ENCODE measurements at regions not wholly inside any gene's neighbourhood (a gene's known extent, or its start where the extent isn't known, plus 50 kb on each side); places are given as distances from the start of the nearest gene placed in this dataset.

- H3K56ac ChIP-seq (ENCODE audit: insufficient read length, low read depth, low read length), result no peak overlapping the region
- H3T11ph ChIP-seq (ENCODE audit: low read length), result no peak overlapping the region
- H4K5ac ChIP-seq (ENCODE audit: insufficient read length, low read depth, low read length), result no peak overlapping the region
- Mint-ChIP-seq H3K4me1 (peaks cover 5 to 7% of the 10 kb centered on the region in 2 experiments), H3K27me3 (ENCODE audit: low read depth) (peaks cover 3% of the 10 kb centered on the region), H3K36me3 (ENCODE audit: insufficient read depth in 1 of 3, low read depth in 3 of 3) (no peaks in the 10 kb centered on the region), H3K27ac (no peak overlapping the region), H3K9me3 (no peaks in the 10 kb centered on the region), H3K4me3 (no peak overlapping the region)
- H3K9ac ChIP-seq (ENCODE audit: extremely low read depth, insufficient read length, low read length), result no peak overlapping the region
- H4K20me1 ChIP-seq (ENCODE audit: control insufficient read depth, insufficient read depth, insufficient read length), result no peaks in the 10 kb centered on the region
- H3K18ac ChIP-seq (ENCODE audit: insufficient read length, low read depth, low read length), result no peak overlapping the region
- no peak overlapping the region for H2BK5ac ChIP-seq (ENCODE audit: insufficient read length, low read length)
- H3K9me3 ChIP-seq (ENCODE audit: control insufficient read depth, low read depth, low read length), result no peaks in the 10 kb centered on the region
- no peaks in the 10 kb centered on the region for H3K4me1 ChIP-seq (ENCODE audit: insufficient read depth, low read length)
- H2BK120ac ChIP-seq (ENCODE audit: low read depth, low read length, poor library complexity, severe bottlenecking), result no peak overlapping the region
- H3K23ac ChIP-seq (ENCODE audit: insufficient read length, low read depth, low read length), result no peak overlapping the region
- no peak for DNase-seq
- no peak for TF ChIP-seq CTCF (conservative IDR thresholded peaks at IDR 0.05)
- no peak overlapping the region for H2BK12ac ChIP-seq (ENCODE audit: insufficient read length, low read depth, low read length)
- no peaks in the 10 kb centered on the region for H3K79me1 ChIP-seq (ENCODE audit: insufficient read depth, low read depth, low read length, poor library complexity, severe bottlenecking)
- H4K91ac ChIP-seq (ENCODE audit: insufficient read length, low read depth, low read length), result no peak overlapping the region
- H4K8ac ChIP-seq (replicated peaks; ENCODE audit: insufficient read length, low read depth, low read length), result no peak overlapping the region
- H3K79me2 ChIP-seq (ENCODE audit: insufficient read depth, low read length), result no peaks in the 10 kb centered on the region
- no peak overlapping the region for H2AK5ac ChIP-seq (ENCODE audit: insufficient read length, low read length)
- no peak overlapping the region for H3K14ac ChIP-seq (ENCODE audit: insufficient read depth, low read length)
- no peak overlapping the region for H3K4me2 ChIP-seq (ENCODE audit: insufficient read depth, insufficient read length, low read length)
- H3K27me3 ChIP-seq (ENCODE audit: insufficient read depth, low read length), result no peaks in the 10 kb centered on the region
- no peak overlapping the region for H3K4ac ChIP-seq (ENCODE audit: low read depth, low read length)
- H3K23me2 ChIP-seq (ENCODE audit: insufficient read length, low read depth, low read length, poor library complexity, severe bottlenecking), result no peaks in the 10 kb centered on the region
- no peak overlapping the region for H3K27ac ChIP-seq (ENCODE audit: insufficient read length, low read depth, low read length)
- H2BK15ac ChIP-seq (ENCODE audit: low read depth, low read length), result no peak overlapping the region
- no peak overlapping the region for H2AFZ ChIP-seq (ENCODE audit: low read length)
- WGBS (ENCODE audit: extremely low coverage, insufficient read length, low lambda C conversion rate), result no CpG with 5 or more reads among the region's 5 CpGs
- no peak overlapping the region for H2BK20ac ChIP-seq (ENCODE audit: low read depth, low read length, poor library complexity, severe bottlenecking)
Observed at GRCh38 chr3:72174890-72175289, 389.9 kb upstream of the PROK2 start.

Data from H9 (cell line).